ENCODE measurements at regions not wholly inside any gene's neighbourhood (a gene's known extent, or its start where the extent isn't known, plus 50 kb on each side); places are given as distances from the start of the nearest gene placed in this dataset.

DNA sequence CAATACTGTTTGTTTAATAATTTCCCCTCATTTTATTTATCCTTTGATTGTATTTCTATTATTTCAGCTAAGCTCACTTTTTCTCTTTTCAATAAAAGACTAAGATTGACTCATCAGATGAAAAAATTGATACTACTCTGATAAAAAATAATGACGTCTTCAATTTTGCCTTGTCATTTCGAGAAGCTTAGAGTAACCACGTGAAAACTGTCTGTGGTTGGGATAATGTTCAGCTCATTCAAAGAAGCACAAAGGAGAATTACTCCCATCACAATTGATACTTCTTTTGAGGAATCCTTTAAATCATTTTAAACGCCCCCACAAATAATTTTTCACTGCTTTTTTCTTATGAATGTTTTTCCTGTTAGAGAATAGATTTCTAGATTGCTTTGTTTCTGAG is 318.7 kb upstream of the SLITRK1 start:
- Mint-ChIP-seq H3K4me1 (no peaks in the 10 kb centered on the region), H3K27me3 (no peaks in the 10 kb centered on the region), H3K9me3 (ENCODE audit: insufficient read depth) (peaks cover 3% of the 10 kb centered on the region), H3K27ac (no peak overlapping the region), H3K4me3 (no peak overlapping the region)
- Histone ChIP-seq H3K36me3 (replicated peaks in 1 of 2; ENCODE audit: control extremely low read depth in 1 of 2, control insufficient read depth in 1 of 2, extremely low read depth in 1 of 2, insufficient read depth in 2 of 2, low read length in 1 of 2) (no peaks in the 10 kb centered on the region), H3K27me3 (replicated peaks in 1 of 4; ENCODE audit: control extremely low read depth in 1 of 4, control insufficient read depth in 3 of 4, insufficient read depth in 4 of 4, low read length in 3 of 4) (no peaks in the 10 kb centered on the region), H2AFZ (ENCODE audit: insufficient read depth, low read depth, low read length, poor library complexity, severe bottlenecking) (no peak overlapping the region), H3K4me1 (ENCODE audit: control insufficient read depth in 2 of 2, insufficient read depth in 2 of 2, low read length in 2 of 2) (no peaks in the 10 kb centered on the region), H3K27ac (ENCODE audit: low read length in 2 of 2) (no peak overlapping the region), H4K20me1 (ENCODE audit: control insufficient read depth, insufficient read depth, low read length, poor library complexity, severe bottlenecking) (no peaks in the 10 kb centered on the region), H3K9ac (ENCODE audit: low read length) (no peak overlapping the region), H3K4me2 (replicated peaks; ENCODE audit: low read depth, low read length, poor library complexity, severe bottlenecking) (no peak overlapping the region), H3K4me3 (ENCODE audit: control extremely low read depth in 1 of 5, extremely low read depth in 1 of 5, insufficient read depth in 1 of 5, low read depth in 2 of 5, low read length in 4 of 5) (no peak overlapping the region), H3K9me3 (ENCODE audit: control extremely low read depth in 1 of 3, control insufficient read depth in 2 of 3, insufficient read depth in 1 of 3, low read length in 2 of 3) (peaks cover 0 to 1% (median 0%) of the 10 kb centered on the region in 3 donors), H3K79me2 (ENCODE audit: control insufficient read depth, insufficient read depth, low read length) (no peaks in the 10 kb centered on the region)
- WGBS (ENCODE audit: insufficient coverage), result no CpG with 5 or more reads among the region's 4 CpGs
- CTCF ChIA-PET, result no interaction called here
- ATAC-seq (ENCODE audit: low read depth) (no peak), DNase-seq (no peak)
- TF ChIP-seq, protein P1, sequence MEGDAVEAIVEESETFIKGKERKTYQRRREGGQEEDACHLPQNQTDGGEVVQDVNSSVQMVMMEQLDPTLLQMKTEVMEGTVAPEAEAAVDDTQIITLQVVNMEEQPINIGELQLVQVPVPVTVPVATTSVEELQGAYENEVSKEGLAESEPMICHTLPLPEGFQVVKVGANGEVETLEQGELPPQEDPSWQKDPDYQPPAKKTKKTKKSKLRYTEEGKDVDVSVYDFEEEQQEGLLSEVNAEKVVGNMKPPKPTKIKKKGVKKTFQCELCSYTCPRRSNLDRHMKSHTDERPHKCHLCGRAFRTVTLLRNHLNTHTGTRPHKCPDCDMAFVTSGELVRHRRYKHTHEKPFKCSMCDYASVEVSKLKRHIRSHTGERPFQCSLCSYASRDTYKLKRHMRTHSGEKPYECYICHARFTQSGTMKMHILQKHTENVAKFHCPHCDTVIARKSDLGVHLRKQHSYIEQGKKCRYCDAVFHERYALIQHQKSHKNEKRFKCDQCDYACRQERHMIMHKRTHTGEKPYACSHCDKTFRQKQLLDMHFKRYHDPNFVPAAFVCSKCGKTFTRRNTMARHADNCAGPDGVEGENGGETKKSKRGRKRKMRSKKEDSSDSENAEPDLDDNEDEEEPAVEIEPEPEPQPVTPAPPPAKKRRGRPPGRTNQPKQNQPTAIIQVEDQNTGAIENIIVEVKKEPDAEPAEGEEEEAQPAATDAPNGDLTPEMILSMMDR (IDR thresholded peaks at IDR 0.05), result no peak
- TF ChIP-seq EZH2 (IDR thresholded peaks at IDR 0.05; ENCODE audit: borderline replicate concordance, insufficient read depth, low read depth, low read length, poor library complexity, severe bottlenecking), result no peak
- intact Hi-C loops (cut with micrococcal nuclease), result no loop called here
- POLR2A ChIA-PET, result no interaction called here

DNA sequence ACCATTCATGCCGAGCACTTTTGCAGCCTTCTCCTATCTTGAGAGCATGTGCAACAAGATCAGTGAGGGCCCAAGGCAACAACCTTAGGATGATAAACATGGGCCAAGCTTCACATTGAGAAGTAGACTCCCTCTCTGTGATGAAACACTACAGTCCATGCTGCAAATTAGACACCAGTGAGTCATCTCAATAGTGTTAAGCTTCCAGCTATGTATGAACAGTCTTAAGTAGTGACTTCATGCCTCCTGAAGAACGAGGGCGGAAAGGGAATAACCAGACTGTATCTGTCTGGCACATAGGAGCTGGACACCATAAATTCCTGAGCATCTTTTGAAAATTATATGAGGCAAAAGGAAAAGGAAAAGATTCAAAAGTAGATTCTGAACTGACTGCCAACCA is 309.9 kb upstream of the SLITRK1 start:
- intact Hi-C loops (cut with micrococcal nuclease), result no loop called here
- POLR2A ChIA-PET, result no interaction called here
- peaks cover 3% of the 10 kb centered on the region for H3K9me3 Mint-ChIP-seq (ENCODE audit: insufficient read depth)

More for the DNA sequence above, 309.9 kb upstream of the SLITRK1 start:
- H4K20me1 ChIP-seq (ENCODE audit: control insufficient read depth, insufficient read depth, low read length, poor library complexity, severe bottlenecking), result no peaks in the 10 kb centered on the region
- no peaks in the 10 kb centered on the region for H3K27me3 ChIP-seq (replicated peaks in 1 of 4; ENCODE audit: control extremely low read depth in 1 of 4, control insufficient read depth in 3 of 4, insufficient read depth in 4 of 4, low read length in 3 of 4)
- H3K79me2 ChIP-seq (ENCODE audit: control insufficient read depth, insufficient read depth, low read length), result no peaks in the 10 kb centered on the region
- Mint-ChIP-seq H3K4me1 (no peaks in the 10 kb centered on the region), H3K27ac (no peak overlapping the region), H3K4me3 (no peak overlapping the region), H3K27me3 (no peaks in the 10 kb centered on the region)
- H3K4me3 ChIP-seq (ENCODE audit: control extremely low read depth in 1 of 5, extremely low read depth in 1 of 5, insufficient read depth in 1 of 5, low read depth in 2 of 5, low read length in 4 of 5), result no peak overlapping the region
- H3K9me3 ChIP-seq (ENCODE audit: control extremely low read depth in 1 of 3, control insufficient read depth in 2 of 3, insufficient read depth in 1 of 3, low read length in 2 of 3), result no peaks in the 10 kb centered on the region
- H3K4me1 ChIP-seq (ENCODE audit: control insufficient read depth in 2 of 2, insufficient read depth in 2 of 2, low read length in 2 of 2), result no peaks in the 10 kb centered on the region
- no peak overlapping the region for H3K27ac ChIP-seq (ENCODE audit: low read length in 2 of 2)
- no peak overlapping the region for H3K9ac ChIP-seq (ENCODE audit: low read length)
- WGBS (ENCODE audit: insufficient coverage), result 100% methylated on average over 2 of the region's 3 CpGs
- H3K4me2 ChIP-seq (replicated peaks; ENCODE audit: low read depth, low read length, poor library complexity, severe bottlenecking), result no peak overlapping the region
- no peaks in the 10 kb centered on the region for H3K36me3 ChIP-seq (replicated peaks in 1 of 2; ENCODE audit: control extremely low read depth in 1 of 2, control insufficient read depth in 1 of 2, extremely low read depth in 1 of 2, insufficient read depth in 2 of 2, low read length in 1 of 2)
- DNase-seq (no peak), ATAC-seq (ENCODE audit: low read depth) (no peak)
- TF ChIP-seq, protein P1 (IDR thresholded peaks at IDR 0.05), result no peak
- TF ChIP-seq EZH2 (IDR thresholded peaks at IDR 0.05; ENCODE audit: borderline replicate concordance, insufficient read depth, low read depth, low read length, poor library complexity, severe bottlenecking), result no peak
- no peak overlapping the region for H2AFZ ChIP-seq (ENCODE audit: insufficient read depth, low read depth, low read length, poor library complexity, severe bottlenecking)
- CTCF ChIA-PET, result interaction anchor here (0.5 kb wide), 1 partner anchor 106 kb away, joined by 3 read pairs; no protein-coding TSS in a partner anchor

All from B cell (primary cell).